OCI-LY7 (cell line): ENCODE measurements at regions not wholly inside any gene's neighbourhood (a gene's known extent, or its start where the extent isn't known, plus 50 kb on each side); places are given as distances from the start of the nearest gene placed in this dataset.

Source experiments
- BruUV-seq: library from RNA; stranded (reverse); fragments of 400-500 nt; replicated peaks from 2 replicates; lab custom pipeline; 2021; lab: Mats Ljungman, UMichigan
- CTCF ChIA-PET: fragments of 300-600 bp; sonication (Branson Sonifier 250); formaldehyde crosslinking; loops from one replicate; lab custom pipeline; 2022; ENCODE audit warnings: antibody characterized with exemption; ENCODE audit not compliant: unreplicated experiment; lab: Charles Lee
- POLR2A ChIA-PET: fragments of 300-600 bp; sonication (Branson Sonifier 250); formaldehyde crosslinking; loops from one replicate; lab custom pipeline; 2022; ENCODE audit warnings: antibody characterized with exemption; lab: Charles Lee
- DNase-seq: peaks from one replicate; pipeline ENCODE4 v3.0.0-alpha.2; 2015; ENCODE audit warnings: low spot score
- H2AFZ ChIP-seq: fragments of 200-600 bp; sonication (generic), shearing (Covaris generic); 2 replicates; pipeline ENCODE4 v1.6.1; 2014; ENCODE audit warnings: mild to moderate bottlenecking, antibody characterized with exemption, low read length, moderate library complexity
- H3K27ac ChIP-seq: fragments of 200-600 bp; sonication (generic); 2 replicates; pipeline ENCODE4 v1.5.1; 2014; ENCODE audit warnings: mixed run types, low read depth, mild to moderate bottlenecking, moderate library complexity, low read length, inconsistent platforms; ENCODE audit not compliant: poor library complexity, severe bottlenecking
- H3K36me3 ChIP-seq: fragments of 200-600 bp; sonication (generic); 2 replicates; pipeline ENCODE4 v1.6.1; 2014; ENCODE audit warnings: mild to moderate bottlenecking, antibody characterized with exemption, low read length, moderate library complexity, mixed read lengths; ENCODE audit not compliant: insufficient read depth
- H3K4me1 ChIP-seq: fragments of 200-600 bp; sonication (generic); 2 replicates; pipeline ENCODE4 v1.5.1; 2014; ENCODE audit warnings: mild to moderate bottlenecking, low read length; ENCODE audit not compliant: insufficient read depth, poor library complexity, severe bottlenecking
- H3K4me2 ChIP-seq: fragments of 200-600 bp; sonication (generic); 2 replicates; pipeline ENCODE4 v1.6.1; 2014; ENCODE audit warnings: mild to moderate bottlenecking, low read length
- H3K4me3 ChIP-seq: fragments of 200-600 bp; sonication (generic); 2 replicates; pipeline ENCODE4 v1.5.1; 2014; ENCODE audit warnings: mild to moderate bottlenecking, low read depth, low read length; ENCODE audit not compliant: poor library complexity, severe bottlenecking
- H3K79me2 ChIP-seq: fragments of 200-600 bp; sonication (generic); 2 replicates; pipeline ENCODE4 v1.6.1; 2016; ENCODE audit warnings: low read depth, mild to moderate bottlenecking, low read length, moderate library complexity, mixed read lengths; ENCODE audit not compliant: insufficient read depth
- H3K9me2 ChIP-seq: fragments of 200-600 bp; sonication (generic); 2 replicates; pipeline ENCODE4 v1.6.1; 2016; ENCODE audit warnings: mild to moderate bottlenecking, low read length, mixed read lengths; ENCODE audit not compliant: insufficient read depth
- H3K9me3 ChIP-seq: fragments of 200-600 bp; sonication (generic); 2 replicates; pipeline ENCODE4 v1.6.1; 2014; ENCODE audit warnings: mild to moderate bottlenecking, mixed run types, low read length, mixed read lengths
- H4K20me1 ChIP-seq: fragments of 200-600 bp; sonication (generic); 2 replicates; pipeline ENCODE4 v1.6.1; 2014; ENCODE audit warnings: mild to moderate bottlenecking, antibody characterized with exemption, low read length, moderate library complexity, mixed read lengths; ENCODE audit not compliant: insufficient read depth
- EZH2phosphoT487 ChIP-seq: fragments of 200-600 bp; sonication (generic); IDR thresholded peaks from 2 replicates; pipeline ENCODE4 v1.6.1; 2018; ENCODE audit warnings: low read depth, borderline replicate concordance, mild to moderate bottlenecking, mixed run types, antibody characterized with exemption, low read length, moderate library complexity, mixed read lengths
- intact Hi-C: fragments of 100-400 bp; cut with micrococcal nuclease; formaldehyde crosslinking; loops from one replicate; pipeline ENCODE4 v1.10.0; 2022; ENCODE audit not compliant: unreplicated experiment
- TF ChIP-seq, protein P1 (sequence below): fragments of 200-600 bp; sonication (generic); conservative IDR thresholded peaks from 2 replicates; pipeline ENCODE4 v1.5.1; 2014; ENCODE audit warnings: mild to moderate bottlenecking, antibody characterized with exemption, low read length, moderate library complexity, mixed read lengths

DNA sequence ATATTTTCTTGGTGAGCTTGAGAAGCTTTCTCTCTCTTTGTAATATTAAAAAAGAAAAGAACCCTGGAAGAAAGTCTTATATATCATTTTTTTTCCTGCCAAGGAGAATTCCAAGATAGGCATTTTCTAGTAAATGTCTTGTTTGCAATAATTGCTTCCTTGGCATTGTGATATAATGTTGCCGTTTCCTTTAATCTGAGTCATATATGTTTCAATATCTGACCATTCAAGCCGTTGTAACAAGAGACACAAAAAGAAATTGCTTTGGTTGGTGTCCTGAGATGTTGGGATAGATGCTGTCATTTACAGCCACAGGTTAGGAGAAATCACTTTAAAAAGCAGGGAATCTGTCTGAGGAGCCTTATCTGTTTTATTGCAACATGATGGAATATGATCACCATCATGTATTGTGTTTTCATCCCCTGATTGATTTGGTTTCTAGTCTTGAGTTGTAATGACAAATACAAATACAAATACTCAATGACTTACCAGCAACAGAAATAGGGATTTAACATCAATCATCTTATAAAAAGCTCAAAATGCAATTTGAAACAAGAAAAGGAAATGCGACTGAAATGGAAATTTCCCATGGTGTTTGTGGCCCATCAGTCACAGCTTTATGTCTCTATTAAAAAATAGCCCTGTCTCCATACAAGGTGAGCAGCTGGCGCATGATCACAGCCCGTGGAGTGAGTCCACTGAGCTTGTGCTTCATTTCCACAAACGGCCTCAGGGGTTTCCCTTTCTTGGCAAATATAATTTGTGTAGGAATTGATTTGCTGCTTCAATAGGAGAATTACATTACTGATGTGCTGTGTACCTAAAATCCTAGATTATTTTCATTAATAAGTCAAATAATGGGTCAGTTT is 250.1 kb upstream of the TRPC7 start:
- no peaks in the 10 kb centered on the region for H3K4me1 ChIP-seq
- DNase-seq, result no peak
- no TSS peak for BruUV-seq
- no peak overlapping the region for H3K4me2 ChIP-seq
- H3K27ac ChIP-seq, result no peak overlapping the region
- H2AFZ ChIP-seq, result no peak overlapping the region
- CTCF ChIA-PET, result no interaction called here
- H3K9me2 ChIP-seq, result no peaks in the 10 kb centered on the region
- H3K79me2 ChIP-seq, result no peaks in the 10 kb centered on the region
- POLR2A ChIA-PET, result interaction anchor here (0.6 to 0.7 kb wide), 2 partner anchors 388 to 450 kb away, joined by 3 read pairs; no protein-coding TSS in a partner anchor
- H3K36me3 ChIP-seq, result no peaks in the 10 kb centered on the region
- H3K9me3 ChIP-seq, result no peaks in the 10 kb centered on the region
- no peaks in the 10 kb centered on the region for H4K20me1 ChIP-seq
- no peak for TF ChIP-seq EZH2phosphoT487
- TF ChIP-seq, protein P1, sequence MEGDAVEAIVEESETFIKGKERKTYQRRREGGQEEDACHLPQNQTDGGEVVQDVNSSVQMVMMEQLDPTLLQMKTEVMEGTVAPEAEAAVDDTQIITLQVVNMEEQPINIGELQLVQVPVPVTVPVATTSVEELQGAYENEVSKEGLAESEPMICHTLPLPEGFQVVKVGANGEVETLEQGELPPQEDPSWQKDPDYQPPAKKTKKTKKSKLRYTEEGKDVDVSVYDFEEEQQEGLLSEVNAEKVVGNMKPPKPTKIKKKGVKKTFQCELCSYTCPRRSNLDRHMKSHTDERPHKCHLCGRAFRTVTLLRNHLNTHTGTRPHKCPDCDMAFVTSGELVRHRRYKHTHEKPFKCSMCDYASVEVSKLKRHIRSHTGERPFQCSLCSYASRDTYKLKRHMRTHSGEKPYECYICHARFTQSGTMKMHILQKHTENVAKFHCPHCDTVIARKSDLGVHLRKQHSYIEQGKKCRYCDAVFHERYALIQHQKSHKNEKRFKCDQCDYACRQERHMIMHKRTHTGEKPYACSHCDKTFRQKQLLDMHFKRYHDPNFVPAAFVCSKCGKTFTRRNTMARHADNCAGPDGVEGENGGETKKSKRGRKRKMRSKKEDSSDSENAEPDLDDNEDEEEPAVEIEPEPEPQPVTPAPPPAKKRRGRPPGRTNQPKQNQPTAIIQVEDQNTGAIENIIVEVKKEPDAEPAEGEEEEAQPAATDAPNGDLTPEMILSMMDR, result no peak
- intact Hi-C loops, result no loop called here
- no peak overlapping the region for H3K4me3 ChIP-seq

DNA sequence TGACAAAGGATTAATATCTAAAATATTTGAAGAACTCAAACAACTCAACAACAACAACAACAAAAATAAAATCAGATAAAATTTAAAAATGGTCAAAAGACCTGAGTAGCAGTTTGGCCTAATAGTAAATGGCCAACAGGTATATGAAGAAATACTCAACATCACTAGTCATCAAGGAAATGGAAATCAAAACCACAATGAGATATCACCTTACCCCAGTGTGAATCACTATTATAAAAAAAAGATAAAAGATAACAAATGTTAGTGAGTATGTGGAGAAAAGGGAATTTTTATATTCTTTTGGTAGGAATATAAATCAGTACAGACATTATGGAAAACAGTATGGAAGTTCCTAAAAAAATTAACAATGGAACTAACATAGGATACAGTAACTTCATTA is 247.9 kb upstream of the TRPC7 start:
- H3K36me3 ChIP-seq, result no peaks in the 10 kb centered on the region
- no peaks in the 10 kb centered on the region for H3K9me2 ChIP-seq
- CTCF ChIA-PET, result no interaction called here
- no peak for DNase-seq
- no peak overlapping the region for H3K4me2 ChIP-seq
- BruUV-seq, result no TSS peak
- H3K4me1 ChIP-seq, result no peaks in the 10 kb centered on the region
- H2AFZ ChIP-seq, result no peak overlapping the region
- intact Hi-C loops, result no loop called here
- TF ChIP-seq, protein P1, result no peak
- TF ChIP-seq EZH2phosphoT487, result no peak
- no peak overlapping the region for H3K27ac ChIP-seq
- POLR2A ChIA-PET, result no interaction called here
- H3K9me3 ChIP-seq, result no peaks in the 10 kb centered on the region
- no peaks in the 10 kb centered on the region for H4K20me1 ChIP-seq
- no peak overlapping the region for H3K4me3 ChIP-seq
- H3K79me2 ChIP-seq, result no peaks in the 10 kb centered on the region

DNA sequence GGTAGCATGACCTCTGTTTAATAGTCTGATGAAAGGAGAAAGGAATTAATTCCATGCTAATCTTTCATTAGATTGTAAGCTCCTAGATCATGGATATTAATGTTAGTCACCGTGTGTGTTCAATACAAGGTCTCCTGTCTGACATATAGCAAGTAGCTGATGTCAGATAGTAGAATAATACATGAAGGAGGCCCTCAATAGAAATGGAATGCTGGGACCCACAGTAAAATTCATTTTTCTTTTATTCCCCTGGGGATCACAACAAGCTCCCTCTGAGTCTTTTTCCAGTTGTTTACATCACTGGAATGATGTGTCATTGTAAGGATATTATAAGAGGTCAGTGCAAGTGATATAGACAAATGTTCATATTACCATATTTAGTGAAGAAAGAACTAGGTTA is 240.3 kb upstream of the TRPC7 start:
- Histone ChIP-seq H2AFZ (no peak overlapping the region), H3K4me2 (no peak overlapping the region), H4K20me1 (no peaks in the 10 kb centered on the region), H3K9me2 (no peaks in the 10 kb centered on the region), H3K4me3 (no peak overlapping the region), H3K4me1 (no peaks in the 10 kb centered on the region), H3K27ac (no peak overlapping the region), H3K36me3 (no peaks in the 10 kb centered on the region), H3K9me3 (0 out of 2 replicates have a peak, but pooled peaks cover 3% of the 10 kb centered on the region), H3K79me2 (no peaks in the 10 kb centered on the region)
- ChIA-PET POLR2A (no interaction called here), CTCF (no interaction called here)
- no peak for DNase-seq
- intact Hi-C loops, result no loop called here
- no TSS peak for BruUV-seq
- no peak for TF ChIP-seq EZH2phosphoT487
- TF ChIP-seq, protein P1, result no peak
